ENCODE measurements at regions not wholly inside any gene's neighbourhood (a gene's known extent, or its start where the extent isn't known, plus 50 kb on each side); places are given as distances from the start of the nearest gene placed in this dataset.

- Mint-ChIP-seq H3K9me3 (peaks cover 0 to 12% (median 1%) of the 10 kb centered on the region in 9 donors), H3K27ac (no peak overlapping the region), H3K36me3 (no peaks in the 10 kb centered on the region), H3K27me3 (no peaks in the 10 kb centered on the region), H3K4me3 (no peak overlapping the region), H3K4me1 (no peaks in the 10 kb centered on the region)
- POLR2A ChIA-PET, result no interaction called here
- DNase-seq (no peak), ATAC-seq (no peak)
Observed at GRCh38 chr3:945738-946137, 147.1 kb upstream of the CNTN6 start.

- no peaks in the 10 kb centered on the region for H3K4me1 Mint-ChIP-seq
- no peak for DNase-seq
- ATAC-seq, result no peak
- H3K4me3 Mint-ChIP-seq, result no peak overlapping the region
- no peak overlapping the region for H3K27ac Mint-ChIP-seq
- no peaks in the 10 kb centered on the region for H3K27me3 Mint-ChIP-seq
- POLR2A ChIA-PET, result no interaction called here
- peaks cover 0 to 17% (median 0%) of the 10 kb centered on the region in 9 donors for H3K9me3 Mint-ChIP-seq
- H3K36me3 Mint-ChIP-seq, result no peaks in the 10 kb centered on the region
Observed at GRCh38 chr3:952906-953305, 139.9 kb upstream of the CNTN6 start.

- DNase-seq (no peak), ATAC-seq (no peak)
- H3K4me3 Mint-ChIP-seq, result no peak overlapping the region
- H3K9me3 Mint-ChIP-seq, result peaks cover 0 to 29% (median 22%) of the 10 kb centered on the region in 9 donors
- no peak overlapping the region for H3K27ac Mint-ChIP-seq
- H3K4me1 Mint-ChIP-seq, result no peaks in the 10 kb centered on the region
- H3K36me3 Mint-ChIP-seq, result peaks cover 0 to 6% (median 0%) of the 10 kb centered on the region in 3 donors
- POLR2A ChIA-PET, result no interaction called here
- no peaks in the 10 kb centered on the region for H3K27me3 Mint-ChIP-seq
Observed at GRCh38 chr3:963255-963654, 129.6 kb upstream of the CNTN6 start.

DNA sequence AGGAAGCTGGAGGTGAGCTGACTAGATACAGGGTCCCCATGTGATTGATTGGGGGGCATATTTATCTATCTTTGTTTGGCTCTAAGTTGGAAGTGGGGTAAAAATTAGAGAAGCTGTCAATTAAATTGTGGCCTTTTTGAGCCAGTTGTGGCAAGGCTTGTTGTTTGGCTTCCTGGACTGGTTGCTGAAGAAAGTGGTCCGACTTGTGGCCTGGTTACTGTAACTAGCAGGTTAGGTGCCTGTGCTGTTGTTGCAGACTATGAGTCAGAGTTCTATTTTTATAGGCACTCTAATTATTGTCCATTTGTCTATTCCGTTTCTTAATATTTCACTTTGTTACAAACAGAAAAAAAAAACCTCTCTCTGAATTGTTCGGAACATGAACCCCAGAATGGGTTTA lies 129.1 kb upstream of the CNTN6 start:
- no peak overlapping the region for H3K27ac Mint-ChIP-seq
- H3K27me3 Mint-ChIP-seq, result no peaks in the 10 kb centered on the region
- H3K9me3 Mint-ChIP-seq, result peaks cover 0 to 28% (median 22%) of the 10 kb centered on the region in 9 donors
- no peak overlapping the region for H3K4me3 Mint-ChIP-seq
- no peaks in the 10 kb centered on the region for H3K4me1 Mint-ChIP-seq
- no peak for ATAC-seq
- no peak for DNase-seq
- H3K36me3 Mint-ChIP-seq, result peaks cover 0 to 6% (median 0%) of the 10 kb centered on the region in 3 donors
- POLR2A ChIA-PET, result no interaction called here

- peaks cover 0 to 33% (median 11%) of the 10 kb centered on the region in 9 donors for H3K9me3 Mint-ChIP-seq
- DNase-seq (no peak), ATAC-seq (no peak)
- H3K27me3 Mint-ChIP-seq, result no peaks in the 10 kb centered on the region
- H3K4me1 Mint-ChIP-seq, result no peaks in the 10 kb centered on the region
- POLR2A ChIA-PET, result no interaction called here
- no peaks in the 10 kb centered on the region for H3K36me3 Mint-ChIP-seq
- H3K27ac Mint-ChIP-seq, result no peak overlapping the region
- no peak overlapping the region for H3K4me3 Mint-ChIP-seq
Observed at GRCh38 chr3:965826-966225, 127.0 kb upstream of the CNTN6 start.

- H3K4me3 Mint-ChIP-seq, result no peak overlapping the region
- no peak overlapping the region for H3K27ac Mint-ChIP-seq
- POLR2A ChIA-PET, result no interaction called here
- no peaks in the 10 kb centered on the region for H3K4me1 Mint-ChIP-seq
- H3K9me3 Mint-ChIP-seq, result peaks cover 0 to 36% (median 15%) of the 10 kb centered on the region in 9 donors
- H3K27me3 Mint-ChIP-seq, result no peaks in the 10 kb centered on the region
- no peak for DNase-seq
- no peak for ATAC-seq
- H3K36me3 Mint-ChIP-seq, result no peaks in the 10 kb centered on the region
Observed at GRCh38 chr3:966341-966740, 126.5 kb upstream of the CNTN6 start.

GRCh38 chr3:973340-973739 lies 119.5 kb upstream of the CNTN6 start:
- POLR2A ChIA-PET, result no interaction called here
- no peaks in the 10 kb centered on the region for H3K27me3 Mint-ChIP-seq
- peaks cover 4 to 28% (median 11%) of the 10 kb centered on the region in 9 donors for H3K9me3 Mint-ChIP-seq
- peaks cover 0 to 6% (median 0%) of the 10 kb centered on the region in 3 donors for H3K36me3 Mint-ChIP-seq
- ATAC-seq, result no peak
- H3K4me3 Mint-ChIP-seq, result no peak overlapping the region
- H3K4me1 Mint-ChIP-seq, result no peaks in the 10 kb centered on the region
- no peak for DNase-seq
- H3K27ac Mint-ChIP-seq, result no peak overlapping the region

GRCh38 chr3:976006-976405 lies 116.8 kb upstream of the CNTN6 start:
- Mint-ChIP-seq H3K9me3 (peaks cover 0 to 28% (median 14%) of the 10 kb centered on the region in 9 donors), H3K27me3 (no peaks in the 10 kb centered on the region), H3K27ac (no peak overlapping the region), H3K4me1 (no peaks in the 10 kb centered on the region), H3K36me3 (peaks cover 0 to 12% (median 0%) of the 10 kb centered on the region in 3 donors), H3K4me3 (no peak overlapping the region)
- POLR2A ChIA-PET, result no interaction called here
- ATAC-seq, result no peak
- no peak for DNase-seq

DNA sequence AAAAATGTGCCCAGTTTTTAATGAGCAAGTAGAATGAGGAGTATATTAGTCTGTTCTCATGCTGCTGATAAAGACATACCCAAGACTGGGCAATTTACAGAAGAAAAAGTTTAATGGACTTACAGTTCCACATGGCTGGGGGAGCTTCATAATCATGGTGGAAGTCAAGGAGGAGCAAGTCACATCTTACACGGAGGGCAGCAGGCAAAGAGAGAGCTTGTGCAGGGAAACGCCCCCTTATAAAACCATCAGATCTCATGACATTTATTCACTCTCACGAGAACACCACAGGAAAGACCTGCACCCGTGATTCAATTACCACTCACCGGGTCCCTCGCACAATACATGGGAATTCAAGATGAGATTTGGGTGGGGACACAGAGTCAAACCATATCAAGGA lies 111.7 kb upstream of the CNTN6 start:
- Mint-ChIP-seq H3K9me3 (peaks cover 2 to 33% (median 13%) of the 10 kb centered on the region in 9 donors), H3K4me1 (no peaks in the 10 kb centered on the region), H3K27me3 (no peaks in the 10 kb centered on the region), H3K4me3 (no peak overlapping the region), H3K27ac (no peak overlapping the region), H3K36me3 (peaks cover 0 to 7% (median 0%) of the 10 kb centered on the region in 3 donors)
- DNase-seq (no peak), ATAC-seq (no peak)
- POLR2A ChIA-PET, result no interaction called here

- Mint-ChIP-seq H3K36me3 (no peaks in the 10 kb centered on the region), H3K9me3 (peaks cover 2 to 27% (median 15%) of the 10 kb centered on the region in 9 donors), H3K27me3 (no peaks in the 10 kb centered on the region), H3K4me1 (no peaks in the 10 kb centered on the region), H3K4me3 (no peak overlapping the region), H3K27ac (no peak overlapping the region)
- POLR2A ChIA-PET, result no interaction called here
- ATAC-seq, result no peak
- DNase-seq, result no peak
Observed at GRCh38 chr3:988785-989184, 104.0 kb upstream of the CNTN6 start.

GRCh38 chr3:992871-993270 lies 100.0 kb upstream of the CNTN6 start:
- DNase-seq (no peak), ATAC-seq (no peak)
- Mint-ChIP-seq H3K4me1 (no peaks in the 10 kb centered on the region), H3K9me3 (peaks cover 0 to 27% (median 16%) of the 10 kb centered on the region in 9 donors), H3K27me3 (no peaks in the 10 kb centered on the region), H3K4me3 (no peak overlapping the region), H3K27ac (no peak overlapping the region), H3K36me3 (no peaks in the 10 kb centered on the region)
- POLR2A ChIA-PET, result no interaction called here

DNA sequence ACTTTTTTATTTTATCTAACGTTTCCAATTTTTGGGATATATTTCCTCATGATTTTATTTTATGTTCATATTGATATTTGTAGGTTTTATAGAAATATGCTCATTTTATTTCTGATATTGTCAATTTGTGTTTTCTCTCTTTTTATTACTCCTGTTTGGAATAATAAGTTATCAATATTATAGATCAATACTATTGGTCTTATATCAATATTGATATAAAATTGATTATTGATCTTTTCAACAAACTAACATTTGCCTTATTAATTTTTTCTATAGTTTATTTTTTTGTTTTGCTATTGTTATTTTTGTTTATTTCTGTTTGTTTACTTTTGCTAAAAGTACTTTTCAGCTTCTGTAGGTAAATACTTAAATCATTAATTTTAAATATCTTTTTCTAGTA lies 90.8 kb upstream of the CNTN6 start:
- no peaks in the 10 kb centered on the region for H3K4me1 Mint-ChIP-seq
- H3K27me3 Mint-ChIP-seq, result no peaks in the 10 kb centered on the region
- H3K36me3 Mint-ChIP-seq, result no peaks in the 10 kb centered on the region
- no peak overlapping the region for H3K4me3 Mint-ChIP-seq
- H3K27ac Mint-ChIP-seq, result no peak overlapping the region
- no peak for ATAC-seq
- no peak for DNase-seq
- peaks cover 0 to 5% (median 2%) of the 10 kb centered on the region in 9 donors for H3K9me3 Mint-ChIP-seq
- POLR2A ChIA-PET, result no interaction called here

- Mint-ChIP-seq H3K36me3 (no peaks in the 10 kb centered on the region), H3K27me3 (no peaks in the 10 kb centered on the region), H3K4me1 (no peaks in the 10 kb centered on the region), H3K9me3 (peaks cover 0 to 18% (median 0%) of the 10 kb centered on the region in 9 donors), H3K4me3 (no peak overlapping the region), H3K27ac (no peak overlapping the region)
- ATAC-seq (no peak), DNase-seq (no peak)
- POLR2A ChIA-PET, result no interaction called here
Observed at GRCh38 chr3:1007866-1008265, 85.0 kb upstream of the CNTN6 start.

DNA sequence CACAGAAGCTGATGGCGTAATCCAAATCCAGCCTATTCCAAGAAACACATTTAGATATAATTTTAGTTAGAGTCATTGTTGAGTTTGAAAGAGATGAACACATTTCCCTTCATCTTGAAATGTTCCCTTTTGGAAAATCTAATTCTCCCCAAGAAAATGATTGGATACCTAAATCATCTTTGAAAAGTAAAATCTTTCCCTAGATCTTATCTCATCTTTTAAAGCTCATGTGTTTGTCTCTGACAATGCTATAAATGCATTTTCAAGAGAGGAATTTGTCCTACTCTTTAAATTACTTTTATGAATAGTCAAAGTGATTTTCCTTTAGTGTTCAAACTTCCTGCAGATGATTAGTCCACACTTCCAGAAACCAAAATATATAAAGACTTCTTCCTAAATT lies 82.6 kb upstream of the CNTN6 start:
- Mint-ChIP-seq H3K4me3 (no peak overlapping the region), H3K27me3 (no peaks in the 10 kb centered on the region), H3K27ac (no peak overlapping the region), H3K36me3 (no peaks in the 10 kb centered on the region), H3K4me1 (no peaks in the 10 kb centered on the region), H3K9me3 (peaks cover 0 to 26% (median 2%) of the 10 kb centered on the region in 9 donors)
- POLR2A ChIA-PET, result no interaction called here
- ATAC-seq (no peak), DNase-seq (no peak)

Measured in naive thymus-derived CD8-positive, alpha-beta T cell (primary cell).